SKM-1 (cell line): ENCODE measurements at regions not wholly inside any gene's neighbourhood (a gene's known extent, or its start where the extent isn't known, plus 50 kb on each side); places are given as distances from the start of the nearest gene placed in this dataset.

Experiments
- DNase-seq: peaks from one replicate; lab custom pipeline; 2025; ENCODE audit not compliant: unreplicated experiment; lab: John Stamatoyannopoulos, UW

DNA sequence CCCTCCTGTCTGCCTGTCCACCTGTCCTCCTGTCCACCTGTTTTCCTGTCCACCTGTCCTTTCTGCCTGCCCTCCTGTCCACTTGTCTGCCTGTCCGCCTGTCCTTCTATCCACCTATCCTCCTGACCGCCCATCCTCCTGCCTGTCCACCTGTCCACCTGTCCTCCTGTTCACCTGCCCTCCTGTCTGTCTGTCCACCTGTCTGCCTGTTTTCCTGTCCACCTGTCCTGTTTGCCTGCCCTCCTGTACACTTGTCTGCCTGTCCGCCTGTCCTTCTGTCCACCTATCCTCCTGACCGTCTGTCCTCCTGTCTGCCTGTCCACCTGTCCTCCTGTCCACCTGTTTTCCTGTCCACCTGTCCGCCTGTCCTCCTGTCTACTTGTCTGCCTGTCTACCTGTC is 682.8 kb downstream of the TBC1D22A start:
- DNase-seq = no peak

DNA sequence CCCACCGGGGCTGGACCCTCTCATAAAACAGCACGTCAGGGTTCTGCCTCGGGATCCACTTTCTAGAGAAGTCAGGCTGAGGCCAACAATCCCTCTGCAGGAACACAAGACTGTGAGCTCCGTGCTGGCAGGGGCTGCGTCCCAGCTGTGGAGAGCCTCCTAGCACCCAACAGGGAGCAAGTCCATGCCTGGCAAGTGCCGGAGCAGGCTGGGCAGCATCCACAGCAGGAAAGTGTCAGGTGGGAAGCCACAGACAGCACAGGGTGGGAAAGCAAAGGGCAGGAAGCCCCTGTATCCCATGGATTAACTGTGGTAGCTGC is 682.3 kb downstream of the TBC1D22A start:
- DNase-seq = no peak

DNA sequence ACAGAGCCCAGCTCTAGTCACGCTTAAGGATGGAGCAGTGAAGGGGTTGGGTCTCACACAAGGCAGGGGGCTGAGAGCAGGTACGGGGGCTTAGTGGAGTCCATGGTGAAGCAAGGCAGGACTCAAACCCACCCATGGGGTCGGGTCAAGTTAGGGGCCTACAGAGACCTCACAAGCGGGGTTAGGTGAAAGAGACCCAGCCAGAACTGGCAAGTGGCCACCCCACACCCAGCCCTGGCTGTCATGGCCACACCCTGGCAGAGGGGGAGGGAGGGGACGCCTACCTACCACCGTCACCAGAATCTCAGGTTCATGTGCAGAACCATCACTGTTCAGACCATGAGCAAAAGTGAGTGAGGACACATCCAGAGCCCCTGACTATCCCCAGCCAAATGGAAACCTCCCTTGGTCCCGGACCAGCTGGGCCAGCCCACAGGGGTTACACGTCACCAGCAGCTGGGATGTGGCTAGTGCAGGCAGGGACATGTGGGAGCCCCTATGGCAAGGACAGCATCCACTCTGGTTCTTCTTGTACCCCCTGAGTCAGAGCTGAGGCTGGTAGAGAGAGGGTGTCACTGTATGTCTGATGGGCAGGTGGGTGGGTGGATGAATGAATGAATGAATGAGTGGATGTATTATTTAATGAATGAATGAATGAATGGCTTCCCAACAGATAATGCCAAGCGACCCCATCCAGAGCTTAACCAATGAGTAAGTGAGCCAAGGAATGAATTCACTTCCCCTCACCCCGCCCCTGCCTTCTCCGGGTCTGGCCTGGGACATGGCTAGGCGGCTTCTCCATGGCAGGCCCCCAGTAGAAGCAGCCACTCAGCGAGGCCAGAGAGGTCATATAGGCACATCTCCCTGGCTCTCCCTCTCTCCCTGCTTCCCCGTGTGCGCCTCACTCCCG is 681.6 kb downstream of the TBC1D22A start:
- DNase-seq = no peak

DNA sequence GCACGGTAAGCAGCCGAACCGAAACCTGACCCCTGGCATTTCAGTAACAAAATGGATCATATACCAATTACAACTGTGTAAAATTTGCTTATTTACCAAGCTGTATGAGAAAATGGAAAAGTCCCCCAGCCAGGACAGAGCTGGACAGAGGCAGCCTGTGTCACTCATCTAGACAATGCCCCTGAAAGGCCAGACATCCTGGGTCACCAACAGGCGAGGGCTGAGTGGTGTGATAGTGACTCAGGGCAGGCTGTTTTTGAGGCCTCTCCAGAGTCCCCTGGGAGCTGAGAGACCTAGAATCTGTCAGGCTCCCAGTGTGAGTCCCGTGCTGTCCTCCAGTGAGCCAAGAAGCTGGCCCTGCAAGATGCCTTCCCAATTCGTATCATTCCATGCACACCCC is 680.4 kb downstream of the TBC1D22A start:
- DNase-seq = no peak

DNA sequence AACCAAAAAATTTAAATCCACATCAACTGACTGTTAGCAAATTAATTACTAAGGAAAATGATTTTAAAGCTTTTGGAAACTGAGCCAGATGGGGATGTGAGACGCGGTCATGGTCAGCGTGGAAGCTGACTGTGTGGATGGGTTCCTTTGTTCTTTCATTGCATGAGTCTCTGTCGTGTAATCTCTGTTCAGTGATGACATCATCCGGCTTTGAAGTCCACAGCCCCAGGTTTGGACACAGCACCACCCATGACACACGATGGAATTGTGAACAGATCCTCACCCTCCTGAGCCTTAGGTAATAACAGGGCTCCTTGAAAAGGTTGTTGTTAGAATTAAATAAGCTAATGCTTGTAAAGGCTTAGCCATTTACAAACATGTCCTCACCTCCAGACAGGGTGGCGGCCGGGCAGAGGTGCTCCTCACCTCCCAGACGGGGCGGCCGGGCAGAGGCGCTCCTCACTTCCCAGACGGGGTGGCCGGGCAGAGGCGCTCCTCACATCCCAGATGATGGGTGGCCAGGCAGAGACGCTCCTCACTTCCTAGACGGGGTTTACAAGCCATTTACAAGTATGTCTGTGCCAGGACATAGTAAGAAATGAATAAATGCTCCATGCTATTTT is 677.3 kb downstream of the TBC1D22A start:
- no peak for DNase-seq

DNA sequence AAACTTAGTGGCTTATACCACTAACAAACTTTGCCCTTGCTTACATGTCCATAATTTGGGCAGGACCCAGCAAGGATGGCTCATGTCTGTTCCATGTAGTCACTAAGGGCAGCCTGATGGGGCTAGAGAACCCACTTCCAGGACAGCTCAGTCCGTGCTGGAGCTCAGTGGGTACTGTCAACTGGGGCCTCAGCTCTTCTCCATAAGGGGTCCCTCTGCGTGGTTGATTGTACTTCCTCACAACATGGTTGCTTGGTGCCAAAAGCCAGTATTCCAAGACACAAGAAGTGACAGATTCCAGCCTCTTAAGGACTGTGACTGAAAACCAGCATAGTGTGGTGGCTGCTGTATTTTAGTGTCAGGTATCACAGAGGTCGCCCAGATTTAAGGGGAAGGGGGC is 675.2 kb downstream of the TBC1D22A start:
- DNase-seq = no peak

DNA sequence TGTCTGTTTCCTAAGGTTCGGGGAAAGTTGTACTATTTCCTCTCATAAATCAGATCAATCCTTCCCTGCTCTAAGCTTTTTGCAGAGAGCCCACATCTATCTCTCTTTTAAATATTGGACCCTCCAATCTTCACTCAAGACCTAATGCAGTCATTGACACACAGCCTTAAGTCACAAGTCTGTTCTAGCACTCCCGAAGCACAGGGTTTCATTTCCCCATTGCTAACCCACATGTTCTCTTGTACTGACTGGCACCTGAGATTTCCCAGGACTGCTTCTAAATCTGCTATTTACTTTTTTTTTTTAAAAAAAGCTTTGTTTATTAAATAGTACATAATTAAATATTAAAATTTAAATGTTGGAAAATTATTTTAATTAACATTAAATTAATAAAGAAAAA is 674.7 kb downstream of the TBC1D22A start:
- no peak for DNase-seq

DNA sequence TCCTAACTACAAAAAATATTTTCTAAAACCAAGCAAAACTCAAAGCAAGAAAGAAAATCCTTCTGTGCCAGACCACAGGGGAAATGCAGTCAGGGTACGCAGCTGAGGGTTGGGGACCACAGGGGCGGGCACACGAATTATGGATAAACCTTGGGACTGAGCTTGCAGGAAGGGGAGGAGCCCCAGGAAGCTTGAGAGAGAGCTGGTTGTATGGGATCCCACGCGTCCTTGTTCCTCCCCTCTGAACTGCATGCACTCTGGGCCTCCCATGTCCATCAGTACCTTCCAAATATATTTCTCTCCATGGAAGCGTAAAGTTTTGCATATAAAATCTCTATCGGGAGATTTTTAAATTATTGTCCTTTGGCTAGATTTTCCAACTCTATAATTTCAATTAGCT is 673.4 kb downstream of the TBC1D22A start:
- DNase-seq = no peak

DNA sequence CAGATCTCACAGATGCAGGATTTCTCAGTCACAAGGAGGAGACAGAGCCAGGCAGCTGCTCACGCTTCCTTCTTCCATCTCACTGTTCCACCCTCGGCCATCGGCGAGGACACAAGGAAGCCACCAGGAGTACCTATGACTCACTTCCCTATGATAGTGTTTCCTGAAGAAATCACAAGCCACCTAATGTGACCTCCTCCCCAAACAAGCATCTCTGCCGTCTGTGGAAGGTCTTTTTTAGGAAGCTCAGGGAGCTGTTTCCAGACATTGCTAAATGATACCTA is 672.7 kb downstream of the TBC1D22A start:
- DNase-seq = no peak

DNA sequence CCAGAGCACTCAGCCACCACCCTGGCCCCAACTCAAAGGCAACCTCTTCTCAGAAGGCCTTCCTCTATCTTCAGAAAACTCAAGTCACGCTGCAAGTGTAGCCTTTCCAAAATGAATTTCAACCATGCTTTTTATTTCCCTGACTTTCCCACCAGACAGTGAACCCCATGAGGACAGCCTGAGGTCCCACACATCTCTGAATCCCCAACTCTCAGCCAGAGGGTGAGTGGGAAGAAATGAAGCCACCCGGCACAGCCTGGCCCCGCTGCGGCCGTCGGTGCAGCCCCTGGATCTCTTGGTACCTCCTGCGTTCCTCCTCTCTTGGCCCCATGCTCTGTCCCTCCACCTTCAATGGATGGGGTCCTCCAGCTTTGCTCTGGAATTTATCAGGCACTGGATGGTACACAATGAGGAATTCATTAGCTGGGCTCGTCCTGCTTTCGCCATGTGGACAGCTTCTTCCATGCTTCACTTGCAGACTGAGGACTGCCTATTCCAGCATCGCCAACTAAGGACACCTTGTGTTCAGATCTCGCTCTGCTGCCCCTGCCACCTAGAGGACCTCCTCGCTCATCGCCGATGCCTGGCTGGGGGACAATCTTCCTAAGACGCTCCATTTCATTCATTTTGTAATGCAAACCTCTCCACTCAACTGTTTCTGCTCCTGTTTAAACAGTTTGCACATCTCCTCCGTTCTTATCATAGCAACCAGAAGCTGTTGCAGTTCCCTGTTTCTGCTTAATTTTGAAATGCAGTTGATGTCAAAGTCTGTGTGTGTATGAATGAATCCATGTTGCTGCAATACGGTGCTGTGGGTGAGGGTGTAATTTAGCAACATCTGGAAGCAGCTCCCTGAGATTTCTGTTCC is 672.1 kb downstream of the TBC1D22A start:
- no peak for DNase-seq

DNA sequence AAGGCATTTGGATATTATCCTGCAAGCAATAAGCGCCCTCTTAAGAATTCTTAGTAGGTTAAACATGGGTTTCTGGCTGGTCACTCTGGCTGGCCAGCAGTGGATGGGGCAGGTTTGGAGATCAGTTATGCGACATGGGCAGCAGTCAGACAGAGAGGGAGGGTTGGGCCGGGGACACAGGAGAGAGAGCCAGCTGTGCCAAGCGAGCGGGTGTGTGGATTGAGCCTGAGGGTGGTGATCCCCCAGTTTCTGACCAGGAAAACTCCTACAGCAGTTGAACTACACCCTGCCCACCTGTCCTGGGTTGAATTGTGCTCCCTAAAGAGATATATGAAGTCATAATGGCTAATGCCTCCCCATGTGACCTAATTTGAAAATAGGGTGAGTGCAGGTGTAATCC is 671.2 kb downstream of the TBC1D22A start:
- no peak for DNase-seq

DNA sequence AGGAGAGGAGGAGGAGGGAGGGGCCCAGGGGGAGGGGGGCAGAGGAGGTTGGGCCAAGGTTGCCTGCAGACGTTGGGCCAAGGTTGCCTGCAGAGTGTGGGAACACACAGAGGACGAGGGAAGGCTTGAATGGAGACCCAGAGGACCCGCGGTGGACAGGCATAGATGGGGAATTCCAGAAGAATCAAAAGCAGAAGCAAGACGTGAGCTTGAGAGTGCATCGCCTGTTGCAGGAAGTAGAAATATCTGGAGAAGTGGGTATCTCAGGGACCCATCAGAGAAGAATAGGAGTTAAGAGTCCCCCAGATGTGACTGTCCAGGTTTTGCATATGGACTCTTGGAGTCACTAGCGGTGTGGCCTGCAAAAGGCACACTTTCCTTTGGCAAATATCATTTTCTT is 670.2 kb downstream of the TBC1D22A start:
- no peak for DNase-seq

DNA sequence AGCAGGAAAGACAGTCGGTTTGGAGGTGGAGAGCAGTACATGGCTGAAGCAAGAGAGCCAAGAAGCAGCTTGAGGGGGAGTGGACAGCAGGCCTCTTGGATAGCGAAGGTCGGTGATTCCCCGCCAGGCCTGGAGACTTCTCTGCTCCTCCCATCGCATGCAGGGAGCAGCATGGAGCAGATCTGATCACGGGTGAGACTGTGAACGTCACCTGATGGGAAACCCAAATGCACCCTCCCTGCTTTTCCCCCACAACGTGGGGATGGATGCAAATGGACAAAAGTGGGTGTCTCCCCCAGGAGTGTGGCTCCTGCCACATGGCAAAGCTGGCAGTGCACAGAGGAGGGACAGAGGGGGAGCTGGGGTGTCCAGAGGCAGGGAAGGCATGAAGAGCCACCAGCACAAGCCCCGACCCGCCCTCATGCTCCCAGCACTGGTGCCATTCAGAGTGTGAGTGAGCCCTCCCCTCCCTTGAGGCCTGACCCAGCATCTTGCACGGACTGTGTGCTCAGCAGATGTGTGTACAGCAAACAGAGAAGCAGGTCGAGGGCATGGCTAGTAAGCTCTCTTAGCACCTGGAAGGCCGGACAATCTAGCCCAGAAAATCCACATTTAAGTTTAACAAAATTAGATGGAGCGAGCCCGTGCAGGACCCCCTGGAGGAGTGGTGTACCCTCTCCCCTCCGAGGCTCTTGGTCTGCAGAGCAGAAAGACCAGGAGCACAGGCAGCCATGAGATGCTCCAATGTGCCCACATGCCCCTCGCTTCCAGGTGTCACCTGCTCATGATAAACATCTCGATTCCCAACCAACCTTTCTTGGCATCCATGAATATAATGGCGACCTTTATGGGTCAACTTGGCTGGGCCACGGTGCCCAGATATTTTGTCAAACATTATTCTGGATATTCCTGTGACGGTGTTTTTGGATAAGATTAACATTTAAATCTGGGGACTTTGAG is 661.7 kb downstream of the TBC1D22A start:
- no peak for DNase-seq

DNA sequence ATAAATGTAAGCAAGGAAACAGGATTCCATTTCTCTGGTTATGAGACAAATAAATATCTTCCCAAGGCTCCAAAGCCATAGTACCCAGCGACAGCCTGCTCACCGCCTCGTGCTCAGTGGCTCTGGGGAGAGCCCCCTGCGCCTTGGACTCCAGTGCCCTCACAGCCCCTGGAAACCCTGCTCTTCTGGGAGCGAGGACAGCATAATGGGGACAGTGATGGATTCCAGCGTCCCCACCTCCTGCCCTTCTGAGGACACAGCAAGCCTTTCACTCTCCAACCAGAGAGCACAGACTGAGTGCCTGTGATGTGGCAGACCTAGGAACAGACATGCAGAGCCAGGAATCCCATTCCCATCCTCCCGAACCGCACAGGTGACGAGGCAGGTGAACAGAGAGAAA is 660.8 kb downstream of the TBC1D22A start:
- no peak for DNase-seq

DNA sequence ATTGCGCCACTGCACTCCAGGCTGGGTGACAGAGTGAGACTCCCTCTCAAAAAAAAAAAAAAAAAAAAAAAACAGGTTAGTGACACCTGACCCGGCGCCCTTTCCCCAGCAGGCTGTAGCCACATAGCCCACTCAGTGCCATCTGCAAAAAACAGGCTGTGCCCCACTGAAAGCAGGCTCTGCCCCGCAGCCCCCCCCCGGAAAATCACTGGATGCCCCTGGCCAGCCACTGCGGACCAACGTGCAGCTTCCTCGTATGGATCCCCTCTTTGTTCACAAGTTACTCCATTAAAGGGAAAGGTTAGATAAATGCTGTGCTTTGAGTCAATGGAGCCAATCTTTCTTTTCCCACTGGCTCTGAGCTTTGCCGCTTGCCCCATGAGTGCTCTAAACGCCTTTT is 660.3 kb downstream of the TBC1D22A start:
- DNase-seq = no peak

DNA sequence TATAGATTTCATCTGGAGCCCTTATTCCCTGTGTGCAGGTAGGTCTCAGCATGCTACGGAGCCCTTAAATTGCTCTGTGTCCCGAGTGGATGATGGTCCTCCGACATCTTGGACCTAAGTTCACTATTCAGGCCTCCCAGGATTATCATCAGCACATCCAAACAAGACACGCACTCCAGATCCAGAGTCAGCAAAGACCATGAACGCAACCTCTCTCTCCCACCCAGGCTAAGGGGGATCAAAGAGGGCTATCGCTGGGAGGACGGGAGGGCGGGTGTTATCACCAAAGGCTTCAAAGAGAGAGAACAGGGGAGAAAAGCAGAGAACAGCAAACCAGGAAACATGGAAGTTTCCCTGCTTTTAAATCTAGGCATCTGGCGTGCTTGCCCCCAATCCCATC is 659.4 kb downstream of the TBC1D22A start:
- DNase-seq = no peak

DNA sequence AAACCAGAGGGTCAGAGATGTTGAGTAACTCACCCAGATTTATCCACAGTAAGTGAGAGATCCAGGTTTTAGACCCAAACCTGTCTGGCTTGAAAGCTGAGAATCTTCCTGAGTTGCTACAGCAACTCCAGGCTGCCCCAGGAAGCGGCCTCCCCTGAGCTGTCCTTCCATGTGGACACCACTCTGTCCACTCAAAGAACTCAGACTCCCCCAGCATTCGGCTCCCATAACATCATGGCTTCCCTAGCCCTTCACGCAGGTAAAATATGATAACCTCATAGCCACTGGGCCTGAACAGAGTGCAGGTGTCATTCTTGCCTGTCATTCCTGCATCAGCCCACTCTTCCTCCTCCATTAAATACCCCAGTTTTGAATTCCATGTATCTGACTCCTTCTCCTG is 657.8 kb downstream of the TBC1D22A start:
- no peak for DNase-seq

DNA sequence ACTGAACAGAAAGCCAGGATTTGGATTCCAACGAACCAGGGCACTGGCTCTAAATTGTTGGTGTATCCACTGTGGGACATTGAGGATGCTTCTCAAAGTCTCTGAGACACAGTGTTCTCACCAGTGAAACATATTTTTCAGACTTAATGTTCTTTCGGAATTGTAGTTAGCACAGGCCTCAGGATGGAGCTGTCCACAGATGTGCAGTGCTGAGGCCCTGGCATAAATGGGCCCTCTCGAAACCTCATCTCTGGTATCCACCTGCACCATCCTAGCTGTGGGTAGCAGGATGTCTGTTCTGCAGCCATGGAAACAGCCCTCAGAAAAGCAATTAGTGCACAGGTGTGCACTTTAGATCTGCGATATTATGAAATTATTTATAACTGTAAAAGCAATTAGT is 656.8 kb downstream of the TBC1D22A start:
- DNase-seq = no peak

DNA sequence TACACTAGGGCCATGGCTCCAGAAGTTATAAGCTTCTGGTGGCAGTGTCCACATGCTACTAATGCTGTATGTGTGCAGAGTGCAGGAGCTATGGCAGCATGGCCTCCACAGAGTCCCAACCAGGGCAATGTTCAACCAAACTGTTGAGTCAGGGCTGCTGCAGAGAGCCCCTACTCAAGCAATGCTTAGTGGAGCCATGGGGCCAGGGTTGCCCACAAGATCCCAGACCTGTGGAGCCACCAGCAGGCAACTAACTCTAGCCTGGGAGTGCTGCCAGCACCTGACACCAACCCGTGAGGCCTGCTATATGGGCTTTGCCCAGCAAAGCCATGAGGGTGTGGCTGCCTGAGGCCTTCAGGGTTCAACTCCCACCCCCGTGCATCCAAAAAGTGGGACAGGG is 655.2 kb downstream of the TBC1D22A start:
- DNase-seq = no peak

DNA sequence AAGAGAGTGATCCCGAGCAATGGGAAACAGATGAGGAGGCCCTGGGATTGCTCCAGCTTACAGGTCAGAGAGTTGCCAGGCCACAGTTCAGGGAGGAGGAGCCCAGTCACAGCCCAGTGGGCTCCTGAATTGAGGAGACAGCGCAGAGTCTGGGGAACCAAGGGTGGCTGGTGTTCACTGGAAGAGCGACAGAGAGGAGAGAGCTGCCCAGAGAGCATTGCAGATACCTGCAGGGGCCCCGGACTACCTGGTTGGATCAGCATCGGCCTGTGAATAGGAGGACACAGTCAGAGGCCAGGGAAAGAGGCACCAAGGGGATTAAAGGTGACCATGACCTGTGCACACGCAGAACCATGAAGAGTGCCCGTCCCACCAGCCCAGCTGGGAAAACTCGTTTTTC is 648.6 kb downstream of the TBC1D22A start:
- no peak for DNase-seq
